Esophagus muscularis mucosa (tissue), 4 donors: ENCODE measurements at regions not wholly inside any gene's neighbourhood (a gene's known extent, or its start where the extent isn't known, plus 50 kb on each side); places are given as distances from the start of the nearest gene placed in this dataset.

ENCODE experiments used
- DNase-seq: peaks from one replicate; pipeline ENCODE4 v3.0.0-alpha.2; 2017; ENCODE audit errors: extremely low spot score
- H3K27ac ChIP-seq, 4 donors: fragments of 200-600 bp; sonication (generic); replicated peaks in 1 of 4; 1 replicate in 3 of 4; 2 replicates in 1 of 4; pipeline ENCODE4 v1.5.1; 2016 to 2019; ENCODE audit warnings: mild to moderate bottlenecking in 1 of 4
- H3K27me3 ChIP-seq, 4 donors: fragments of 200-600 bp; sonication (generic); one replicate each; pipeline versions ENCODE4 v1.5.1 to v1.6.0; 2016 to 2019
- H3K36me3 ChIP-seq, 4 donors: fragments of 200-600 bp; sonication (generic); one replicate each; pipeline ENCODE4 v1.5.1; 2016 to 2019
- H3K4me1 ChIP-seq, 4 donors: fragments of 200-600 bp; sonication (generic); one replicate each; pipeline ENCODE4 v1.5.1; 2016 to 2019
- H3K4me3 ChIP-seq, 4 donors: fragments of 200-600 bp; sonication (generic); 1 replicate in 2 of 4; 2 replicates in 2 of 4; pipeline ENCODE4 v1.5.1; 2016 to 2019; ENCODE audit warnings: mild to moderate bottlenecking in 4 of 4, moderate library complexity in 1 of 4
- H3K9me3 ChIP-seq, 4 donors: fragments of 200-600 bp; sonication (generic); 1 replicate in 3 of 4; 2 replicates in 1 of 4; pipeline ENCODE4 v1.5.1; 2016 to 2019
- EP300 ChIP-seq: sonication (generic); formaldehyde crosslinking; IDR thresholded peaks from one replicate; pipeline ENCODE4 v1.6.1; 2017; ENCODE audit warnings: antibody characterized with exemption
- POLR2A ChIP-seq: fragments of 450-650 bp; IDR thresholded peaks from one replicate; pipeline ENCODE4 v1.6.1; 2017; ENCODE audit warnings: antibody characterized with exemption, moderate library complexity, mild to moderate bottlenecking, low read depth
- POLR2AphosphoS5 ChIP-seq, 2 donors: sonication (generic); formaldehyde crosslinking; IDR thresholded peaks; one replicate each; pipeline ENCODE4 v1.6.1; 2017; ENCODE audit warnings: antibody characterized with exemption in 2 of 2
- WGBS: methylation state at CpG from one replicate; pipeline ENCODE4 v1.1.5; 2018; 5-methylcytosine and 5-hydroxymethylcytosine counted together
- intact Hi-C: fragments of 100-400 bp; cut with DNase I; formaldehyde crosslinking; loops from one replicate; pipeline ENCODE4 v1.15.1; 2023
- TF ChIP-seq, protein P1 (sequence below), 3 experiments: fragments of 200-600 bp in 2 of 3; fragments of 450-650 bp in 1 of 3; sonication (generic) in 2 of 3; IDR thresholded peaks; one replicate each; pipeline ENCODE4 v1.5.1; 2017 to 2019; ENCODE audit warnings: antibody characterized with exemption in 3 of 3, mild to moderate bottlenecking in 2 of 3, moderate library complexity in 1 of 3

DNA sequence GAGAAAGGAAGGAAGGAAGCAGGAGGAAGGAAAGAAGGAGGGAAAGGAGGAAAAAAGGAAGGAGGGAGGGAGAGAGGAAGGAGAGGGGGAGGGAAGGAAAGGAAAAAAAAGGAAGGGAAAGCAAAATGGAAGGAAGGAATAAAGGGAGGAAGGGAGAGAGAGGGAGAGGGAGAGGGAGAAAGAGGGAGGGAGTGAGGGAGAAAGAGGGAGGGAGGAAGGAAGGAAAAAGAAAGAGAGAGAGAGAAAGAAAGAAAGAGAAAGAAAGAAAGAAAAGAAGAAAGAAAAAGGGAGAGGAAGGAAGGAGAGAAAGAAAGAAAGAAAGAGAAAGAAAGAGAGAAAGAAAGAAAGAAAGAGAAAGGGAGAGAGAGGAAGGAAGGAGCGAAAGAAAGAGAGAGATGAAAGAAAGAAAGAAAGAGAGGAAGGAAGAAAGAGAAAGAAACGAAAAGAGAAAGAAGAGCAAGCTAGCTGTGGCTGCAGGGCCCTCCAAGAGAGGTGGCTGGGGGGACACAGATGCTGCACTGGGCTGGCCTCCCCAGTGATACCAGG lies 472.4 kb upstream of the MGMT start:
- Histone ChIP-seq H3K36me3 (no peaks in the 10 kb centered on the region), H3K4me3 (no peak overlapping the region), H3K27ac (no peak overlapping the region), H3K27me3 (no peaks in the 10 kb centered on the region), H3K9me3 (no peaks in the 10 kb centered on the region), H3K4me1 (no peaks in the 10 kb centered on the region)
- no peak for DNase-seq
- intact Hi-C loops: no loop called here
- no peak for TF ChIP-seq POLR2AphosphoS5 (IDR thresholded peaks at IDR 0.05)
- no peak for TF ChIP-seq POLR2A
- no peak for TF ChIP-seq EP300
- TF ChIP-seq, protein P1, sequence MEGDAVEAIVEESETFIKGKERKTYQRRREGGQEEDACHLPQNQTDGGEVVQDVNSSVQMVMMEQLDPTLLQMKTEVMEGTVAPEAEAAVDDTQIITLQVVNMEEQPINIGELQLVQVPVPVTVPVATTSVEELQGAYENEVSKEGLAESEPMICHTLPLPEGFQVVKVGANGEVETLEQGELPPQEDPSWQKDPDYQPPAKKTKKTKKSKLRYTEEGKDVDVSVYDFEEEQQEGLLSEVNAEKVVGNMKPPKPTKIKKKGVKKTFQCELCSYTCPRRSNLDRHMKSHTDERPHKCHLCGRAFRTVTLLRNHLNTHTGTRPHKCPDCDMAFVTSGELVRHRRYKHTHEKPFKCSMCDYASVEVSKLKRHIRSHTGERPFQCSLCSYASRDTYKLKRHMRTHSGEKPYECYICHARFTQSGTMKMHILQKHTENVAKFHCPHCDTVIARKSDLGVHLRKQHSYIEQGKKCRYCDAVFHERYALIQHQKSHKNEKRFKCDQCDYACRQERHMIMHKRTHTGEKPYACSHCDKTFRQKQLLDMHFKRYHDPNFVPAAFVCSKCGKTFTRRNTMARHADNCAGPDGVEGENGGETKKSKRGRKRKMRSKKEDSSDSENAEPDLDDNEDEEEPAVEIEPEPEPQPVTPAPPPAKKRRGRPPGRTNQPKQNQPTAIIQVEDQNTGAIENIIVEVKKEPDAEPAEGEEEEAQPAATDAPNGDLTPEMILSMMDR (IDR thresholded peaks at IDR 0.05): no peak
- WGBS: 62% methylated on average over 2 of the region's 2 CpGs

DNA sequence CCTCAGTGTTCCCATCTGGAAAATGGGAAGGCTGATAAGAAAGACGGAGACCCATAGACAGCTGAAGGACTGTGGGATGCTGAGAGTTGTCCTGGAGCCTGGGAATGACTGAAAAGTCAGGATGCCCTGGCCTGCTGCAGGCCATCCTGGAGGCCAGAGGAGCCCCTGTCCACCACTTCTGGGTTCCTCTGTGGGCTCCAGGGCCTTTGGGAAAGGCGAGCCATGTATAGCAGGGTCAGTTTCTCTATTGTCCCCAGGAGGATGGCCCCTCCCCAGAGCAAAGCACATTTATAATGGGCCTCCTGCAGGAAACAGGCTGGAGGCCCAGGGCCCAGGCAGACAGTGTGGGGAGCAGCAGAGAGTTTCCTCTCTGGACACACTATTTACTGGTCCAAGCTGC lies 471.4 kb upstream of the MGMT start:
- Histone ChIP-seq H3K4me3 (no peak overlapping the region), H3K27ac (no peak overlapping the region), H3K9me3 (no peaks in the 10 kb centered on the region), H3K36me3 (no peaks in the 10 kb centered on the region), H3K27me3 (no peaks in the 10 kb centered on the region), H3K4me1 (no peaks in the 10 kb centered on the region)
- WGBS: 75% methylated on average over 2 of the region's 2 CpGs
- no peak for DNase-seq
- intact Hi-C loops: no loop called here
- TF ChIP-seq POLR2A (no peak), POLR2AphosphoS5 (IDR thresholded peaks at IDR 0.05) (no peak), EP300 (no peak)
- TF ChIP-seq, protein P1 (IDR thresholded peaks at IDR 0.05): no peak

DNA sequence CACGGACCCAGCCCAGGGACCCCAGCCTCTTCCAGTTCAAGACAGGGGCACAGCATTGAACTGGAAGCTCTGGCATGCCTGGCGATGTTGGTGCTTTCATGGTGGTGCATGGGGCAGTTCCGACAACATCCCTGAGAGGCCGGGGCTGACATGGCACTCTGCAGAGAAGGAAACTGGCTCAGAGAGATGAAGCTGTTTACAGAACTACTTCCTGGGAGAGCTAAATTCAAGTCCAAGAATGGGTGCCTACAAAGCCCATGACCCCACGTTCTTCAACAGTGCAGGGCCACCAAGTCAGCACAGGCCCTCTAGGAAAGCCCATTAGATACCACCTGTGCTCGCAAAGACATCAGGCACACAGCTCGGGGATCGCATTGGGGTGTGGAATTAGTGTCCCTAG lies 470.9 kb upstream of the MGMT start:
- H3K4me3 ChIP-seq: no peak overlapping the region
- WGBS: 100% methylated on average over 4 of the region's 8 CpGs

DNA sequence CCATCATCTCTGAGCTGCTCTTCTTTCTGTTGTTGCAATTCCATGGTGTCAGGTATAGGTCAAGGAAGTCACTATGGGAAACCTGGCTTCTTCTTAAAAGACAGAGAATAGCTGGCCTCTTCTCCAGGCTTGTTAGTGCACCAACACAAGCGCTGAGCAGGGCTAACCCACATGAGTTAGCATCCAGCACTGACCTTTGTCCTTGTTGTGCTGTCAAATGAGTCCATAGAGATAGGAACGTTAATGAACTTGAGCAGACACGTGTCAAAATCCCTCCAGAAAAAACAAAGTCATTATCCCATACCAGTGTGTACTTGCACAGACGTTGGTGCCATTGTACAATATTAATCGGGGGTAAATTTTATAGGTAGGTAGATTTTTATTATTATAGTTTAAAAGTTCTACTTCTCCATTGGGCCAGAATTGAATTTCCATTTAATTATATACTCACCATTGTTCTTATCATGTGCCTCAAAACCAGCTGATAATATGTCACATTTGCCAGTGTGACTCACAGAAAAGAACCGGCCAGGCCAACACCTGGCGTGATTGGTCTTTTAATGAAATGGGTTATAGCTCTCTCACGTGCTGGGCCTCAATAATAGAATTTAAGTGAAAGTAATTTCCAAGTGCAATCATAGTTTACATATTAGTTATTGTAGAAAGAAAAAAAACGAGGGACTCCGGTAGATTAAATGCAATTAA lies 468.8 kb upstream of the MGMT start:
- no peak overlapping the region for H3K4me3 ChIP-seq
- no peaks in the 10 kb centered on the region for H3K4me1 ChIP-seq
- no peak for DNase-seq
- no peaks in the 10 kb centered on the region for H3K27me3 ChIP-seq
- no peaks in the 10 kb centered on the region for H3K9me3 ChIP-seq
- no peak for TF ChIP-seq POLR2AphosphoS5 (IDR thresholded peaks at IDR 0.05)
- no peaks in the 10 kb centered on the region for H3K36me3 ChIP-seq
- intact Hi-C loops: no loop called here
- WGBS: 90% methylated on average over 10 of the region's 10 CpGs
- H3K27ac ChIP-seq: no peak overlapping the region

More for the DNA sequence above, 470.9 kb upstream of the MGMT start:
- H3K9me3 ChIP-seq: no peaks in the 10 kb centered on the region
- intact Hi-C loops: no loop called here
- no peak overlapping the region for H3K27ac ChIP-seq
- no peak for TF ChIP-seq POLR2AphosphoS5 (IDR thresholded peaks at IDR 0.05)
- no peak for TF ChIP-seq EP300
- TF ChIP-seq, protein P1 (IDR thresholded peaks at IDR 0.05): no peak
- TF ChIP-seq POLR2A: no peak
- H3K36me3 ChIP-seq: no peaks in the 10 kb centered on the region
- DNase-seq: no peak
- no peaks in the 10 kb centered on the region for H3K27me3 ChIP-seq
- no peaks in the 10 kb centered on the region for H3K4me1 ChIP-seq

DNA sequence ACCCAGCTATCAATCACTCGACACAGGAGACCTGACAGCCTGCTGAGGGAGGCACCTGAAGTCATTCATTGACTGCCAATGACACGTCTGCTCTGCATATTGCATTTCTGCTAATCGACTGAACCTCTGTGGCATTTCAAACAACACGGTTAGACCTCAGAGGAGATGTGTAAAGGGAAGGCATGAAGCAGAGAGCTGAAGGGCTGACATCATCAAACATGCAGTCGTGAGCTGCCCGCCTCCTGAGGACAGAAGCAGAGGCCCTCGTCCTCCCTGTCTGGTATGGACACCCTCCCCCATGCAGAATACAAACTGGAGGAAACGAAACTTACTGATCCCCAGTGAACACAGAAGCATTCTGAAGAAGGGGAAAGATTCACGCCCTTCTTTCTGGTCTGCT lies 462.6 kb upstream of the MGMT start:
- intact Hi-C loops: no loop called here
- Histone ChIP-seq H3K27me3 (peaks cover 0 to 9% (median 0%) of the 10 kb centered on the region in 4 donors), H3K36me3 (no peaks in the 10 kb centered on the region), H3K27ac (no peak overlapping the region), H3K9me3 (peaks cover 0 to 9% (median 6%) of the 10 kb centered on the region in 4 donors), H3K4me3 (no peak overlapping the region), H3K4me1 (no peaks in the 10 kb centered on the region)
- peak; percentile 29 for DNase-seq
- TF ChIP-seq, protein P1 (IDR thresholded peaks at IDR 0.05): no peak
- TF ChIP-seq POLR2A: no peak
- TF ChIP-seq EP300: no peak
- no peak for TF ChIP-seq POLR2AphosphoS5 (IDR thresholded peaks at IDR 0.05)
- 72% methylated on average over 7 of the region's 9 CpGs for WGBS
